ENCODE measurements at regions not wholly inside any gene's neighbourhood (a gene's known extent, or its start where the extent isn't known, plus 50 kb on each side); places are given as distances from the start of the nearest gene placed in this dataset.

DNA sequence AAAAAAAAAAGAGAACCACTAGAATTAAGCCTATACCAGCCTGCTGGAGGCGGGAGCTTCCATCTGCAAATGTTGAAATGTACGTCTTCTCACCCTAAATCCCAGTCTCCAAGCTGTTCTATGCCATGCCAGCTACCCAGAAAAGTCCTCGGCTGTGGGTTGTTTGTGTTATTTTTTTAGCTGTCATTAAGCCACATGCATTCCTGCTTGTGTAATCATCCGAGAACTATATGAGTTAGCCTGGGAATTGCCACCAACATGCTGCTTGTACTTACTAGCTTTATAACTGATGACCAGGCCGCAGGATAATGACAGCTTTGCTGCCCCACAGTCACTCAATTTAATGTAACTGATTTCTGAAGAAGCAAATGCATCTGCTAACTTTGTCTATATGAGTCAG, 313.9 kb upstream of the SALL1 start:
- DNase-seq (ENCODE audit: low spot score): no peak

- no peak for DNase-seq (ENCODE audit: low spot score)
Observed at GRCh38 chr16:51461255-51461654, 310.2 kb upstream of the SALL1 start.

GRCh38 chr16:51458356-51459140, 307.5 kb upstream of the SALL1 start:
- no peak for DNase-seq (ENCODE audit: low spot score)

- no peak for DNase-seq (ENCODE audit: low spot score)
Observed at GRCh38 chr16:51457775-51458174, 306.7 kb upstream of the SALL1 start.

DNA sequence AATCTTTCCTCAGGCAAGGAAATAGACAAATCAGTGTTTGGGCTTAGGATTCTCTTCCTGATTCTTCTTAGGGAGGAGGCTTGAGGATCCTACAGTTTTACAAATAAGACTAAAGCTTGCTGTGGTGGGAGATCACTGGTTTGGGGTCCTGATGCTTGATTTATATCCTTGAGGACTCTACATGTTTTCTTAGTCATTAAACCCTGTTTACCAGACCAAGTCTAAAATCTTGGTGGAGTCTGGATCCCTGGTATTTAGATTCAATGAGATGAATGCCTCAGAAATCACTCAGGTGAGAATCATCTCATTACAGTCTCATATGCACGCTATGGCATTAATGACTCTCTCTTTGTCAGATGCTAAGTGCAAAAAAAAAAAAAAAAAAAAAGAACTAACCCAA, 304.3 kb upstream of the SALL1 start:
- no peak for DNase-seq (ENCODE audit: low spot score)

DNA sequence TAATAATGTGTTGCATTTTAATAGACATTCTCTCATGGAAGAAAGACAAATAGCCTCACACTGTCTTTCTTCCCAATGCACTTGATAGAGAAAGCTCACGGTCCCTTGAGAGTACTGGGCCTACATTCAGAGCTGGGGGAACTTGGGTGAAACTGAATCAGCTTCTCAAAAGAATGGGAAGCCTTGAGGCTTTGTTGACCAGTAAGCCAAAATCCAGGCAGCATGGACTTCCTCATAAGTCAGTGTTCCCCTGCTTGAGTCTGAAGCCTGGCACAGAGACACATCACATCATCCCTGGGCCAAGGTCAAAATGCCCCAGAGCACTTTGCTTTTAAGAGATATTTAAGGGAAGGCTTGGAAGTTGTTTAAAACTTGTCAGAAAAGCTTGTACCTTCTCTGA, 302.2 kb upstream of the SALL1 start:
- no peak for DNase-seq (ENCODE audit: low spot score)

- no peak for DNase-seq (ENCODE audit: low spot score)
Observed at GRCh38 chr16:51450909-51451308, 299.8 kb upstream of the SALL1 start.

DNA sequence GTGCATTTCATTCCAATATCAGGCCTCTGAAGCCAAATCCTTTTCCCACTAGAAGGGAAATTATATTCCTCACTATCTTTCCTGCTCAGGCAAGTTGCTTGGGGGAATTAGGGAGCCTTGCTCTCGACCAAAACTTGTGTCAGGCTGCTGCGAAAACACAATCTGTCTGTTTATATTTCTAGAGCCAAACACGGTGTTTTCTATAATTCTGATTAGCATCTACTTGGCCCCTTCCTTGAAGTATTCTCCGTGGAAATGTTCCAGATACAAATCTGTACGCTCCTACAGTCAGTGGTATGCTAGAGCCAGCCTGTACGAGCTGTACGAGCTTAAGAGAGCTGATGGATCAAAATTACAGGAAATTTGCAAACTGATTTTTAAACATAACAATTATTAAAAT, 299.3 kb upstream of the SALL1 start:
- DNase-seq (ENCODE audit: low spot score): no peak

DNA sequence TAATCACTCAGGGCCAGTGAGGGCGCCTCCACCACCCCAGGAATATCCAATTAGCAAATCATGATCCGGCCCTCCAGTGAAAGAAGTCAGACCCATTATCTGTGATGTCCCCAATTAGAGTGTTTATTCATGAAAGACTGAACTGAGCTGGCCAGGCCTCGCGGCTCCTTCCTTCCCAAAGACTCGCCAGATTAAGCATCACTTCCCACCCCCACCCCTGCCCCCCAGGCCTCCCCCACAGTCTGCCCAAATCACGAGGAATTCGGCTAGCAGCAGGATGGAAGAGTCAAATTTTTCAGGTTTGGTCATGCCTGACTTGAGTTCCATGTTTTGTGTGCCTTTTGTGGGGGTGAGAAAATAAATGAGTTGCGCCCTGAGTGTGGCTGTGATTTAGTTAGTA, 298.4 kb upstream of the SALL1 start:
- no peak for DNase-seq (ENCODE audit: low spot score)

GRCh38 chr16:51445250-51445649, 294.2 kb upstream of the SALL1 start:
- DNase-seq (ENCODE audit: low spot score): no peak

GRCh38 chr16:51443934-51444333, 292.9 kb upstream of the SALL1 start:
- no peak for DNase-seq (ENCODE audit: low spot score)

DNA sequence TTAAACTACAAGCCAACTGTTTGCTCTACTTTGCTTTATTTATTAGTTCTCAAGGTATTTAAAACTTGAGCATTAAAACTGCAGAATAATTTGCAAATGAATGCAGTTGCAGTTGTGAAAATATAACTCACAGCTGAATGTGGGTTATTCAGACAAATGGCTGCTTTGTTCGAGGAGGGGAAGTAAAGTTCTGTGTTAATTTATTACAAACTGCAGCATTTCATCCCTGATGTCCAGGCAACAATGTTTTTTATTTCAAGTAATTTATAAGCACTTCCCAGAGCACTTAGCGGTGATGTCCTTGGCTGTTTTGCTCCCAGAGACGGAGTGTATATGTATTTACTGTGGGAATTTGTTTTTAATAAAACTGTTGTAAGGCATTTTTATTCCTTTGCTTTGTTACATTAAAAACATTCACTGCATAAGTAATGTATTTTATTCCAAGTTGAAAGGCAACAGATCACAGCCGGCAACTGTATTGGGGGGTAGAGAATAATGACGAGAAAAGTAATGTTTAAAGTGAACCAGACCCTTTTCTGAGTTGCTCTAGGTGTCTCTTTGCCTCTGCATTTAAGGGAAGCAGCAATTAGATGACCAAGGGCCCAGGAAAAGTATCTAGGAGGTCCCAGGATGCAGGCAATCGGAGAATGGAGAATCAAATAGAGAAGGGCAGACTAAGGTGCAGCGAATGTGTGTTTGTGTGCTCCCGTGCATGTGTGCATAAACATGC, 291.2 kb upstream of the SALL1 start:
- DNase-seq (ENCODE audit: low spot score): no peak

- DNase-seq (ENCODE audit: low spot score): no peak
Observed at GRCh38 chr16:51440131-51440889, 289.2 kb upstream of the SALL1 start.

DNA sequence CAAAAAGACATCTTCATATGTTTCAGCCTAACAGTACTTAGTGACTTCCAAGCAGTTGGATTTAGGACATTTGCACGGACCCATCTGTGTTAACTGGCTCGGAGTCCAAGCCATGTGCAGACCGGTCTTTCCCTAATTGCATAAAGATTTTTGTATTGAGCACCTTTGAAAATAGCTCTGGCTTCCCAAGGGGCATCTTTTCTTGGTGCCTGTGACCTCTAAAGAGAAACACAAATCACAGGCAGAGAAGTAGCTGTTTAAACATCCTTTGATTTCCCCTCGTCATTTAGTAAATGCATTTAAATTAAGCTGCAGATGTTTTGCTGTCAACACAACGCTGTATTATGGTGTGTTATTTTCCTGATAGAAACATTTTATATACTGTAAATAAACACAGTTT, 288.2 kb upstream of the SALL1 start:
- DNase-seq (ENCODE audit: low spot score): no peak

DNA sequence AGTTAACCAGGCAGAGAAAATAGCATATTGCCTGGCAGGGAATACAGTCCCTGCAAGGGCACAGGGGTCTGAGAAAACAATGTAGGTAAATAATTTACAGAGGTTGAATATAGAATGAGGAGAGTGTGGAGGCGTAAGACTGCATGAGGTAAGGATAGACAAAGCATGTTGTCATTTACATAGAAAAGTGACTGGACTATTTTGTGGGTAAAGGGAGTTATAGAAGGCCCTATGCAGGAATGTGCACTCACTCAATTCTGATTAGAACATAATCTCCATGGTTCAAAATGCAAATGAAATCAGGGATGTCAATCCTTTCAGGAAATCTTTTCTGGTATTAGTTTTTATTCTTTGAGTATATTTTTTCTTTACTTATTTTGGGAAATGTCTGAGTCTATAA, 285.7 kb upstream of the SALL1 start:
- DNase-seq (ENCODE audit: low spot score): no peak

- DNase-seq (ENCODE audit: low spot score): no peak
Observed at GRCh38 chr16:51434567-51435198, 283.6 kb upstream of the SALL1 start.

- DNase-seq (ENCODE audit: low spot score): no peak
Observed at GRCh38 chr16:51433599-51433998, 282.5 kb upstream of the SALL1 start.

DNA sequence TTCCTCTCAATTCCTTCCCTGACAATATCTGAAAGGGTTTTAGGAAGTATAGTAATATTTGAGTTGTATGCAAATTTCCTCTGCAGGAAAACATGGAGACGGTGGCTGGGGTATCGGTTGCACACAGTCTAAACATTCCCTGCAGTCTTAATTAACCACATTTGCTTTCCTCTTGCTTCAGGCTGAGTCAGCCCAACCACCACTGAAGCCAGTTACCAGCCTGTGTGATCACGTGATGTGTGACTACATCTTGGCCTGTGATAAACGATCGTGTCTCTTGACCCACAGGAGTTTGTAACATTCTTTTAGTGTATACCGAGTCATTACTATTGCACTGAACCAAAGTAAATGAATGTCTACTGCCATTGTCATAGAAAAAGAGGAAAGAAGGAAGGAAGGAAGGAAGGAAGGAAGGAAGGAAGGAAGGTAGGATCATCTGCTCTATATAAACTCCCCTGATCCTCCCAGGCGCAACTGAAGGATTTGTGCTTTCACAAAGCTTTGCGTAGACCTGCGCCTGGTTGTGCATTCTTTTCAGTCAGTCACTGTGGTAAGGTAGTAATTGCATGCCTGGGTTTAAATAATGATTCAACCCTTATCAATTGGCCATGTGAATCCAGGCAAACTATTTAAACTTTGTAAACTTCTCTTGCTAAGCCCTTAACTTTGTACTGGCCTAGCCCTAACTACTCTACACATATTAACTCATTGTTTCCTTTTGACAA, 280.6 kb upstream of the SALL1 start:
- DNase-seq (ENCODE audit: low spot score): no peak

DNA sequence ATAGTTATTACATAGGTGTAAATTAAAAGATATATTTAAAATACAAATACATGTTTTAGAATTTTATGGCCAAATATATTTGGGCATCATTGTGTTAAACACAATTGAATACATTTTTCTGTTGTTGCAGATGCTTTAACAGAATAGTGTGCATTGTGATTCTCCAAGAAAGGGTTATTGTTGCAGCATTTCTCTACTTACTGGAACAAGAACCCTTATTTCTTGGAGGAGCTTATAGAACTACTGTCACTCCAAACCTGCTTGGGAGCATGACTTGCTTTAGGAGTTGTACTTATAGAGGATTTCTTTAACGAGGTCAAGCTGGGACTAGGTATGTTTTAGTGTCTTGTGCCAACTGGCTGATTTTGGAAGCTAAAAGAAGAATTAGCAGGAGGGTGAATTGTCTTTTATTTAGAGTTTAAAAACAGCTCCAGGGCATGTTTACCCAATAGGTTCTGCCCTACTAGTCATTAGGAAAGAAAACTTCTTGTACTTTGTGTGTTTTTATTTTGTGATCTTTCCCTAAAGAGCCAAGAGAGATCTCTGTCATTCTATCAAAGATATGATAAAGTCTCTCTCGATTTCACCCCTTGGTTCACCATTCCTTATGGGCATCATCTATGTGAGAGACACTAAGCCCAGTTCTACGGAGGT, 279.8 kb upstream of the SALL1 start:
- DNase-seq (ENCODE audit: low spot score): no peak

GRCh38 chr16:51429041-51429440, 278.0 kb upstream of the SALL1 start:
- DNase-seq (ENCODE audit: low spot score): no peak

- no peak for DNase-seq (ENCODE audit: low spot score)
Observed at GRCh38 chr16:51427085-51427484, 276.0 kb upstream of the SALL1 start.

Data from HuH-7.5 (cell line).